ENCODE measurements at regions not wholly inside any gene's neighbourhood (a gene's known extent, or its start where the extent isn't known, plus 50 kb on each side); places are given as distances from the start of the nearest gene placed in this dataset.

DNA sequence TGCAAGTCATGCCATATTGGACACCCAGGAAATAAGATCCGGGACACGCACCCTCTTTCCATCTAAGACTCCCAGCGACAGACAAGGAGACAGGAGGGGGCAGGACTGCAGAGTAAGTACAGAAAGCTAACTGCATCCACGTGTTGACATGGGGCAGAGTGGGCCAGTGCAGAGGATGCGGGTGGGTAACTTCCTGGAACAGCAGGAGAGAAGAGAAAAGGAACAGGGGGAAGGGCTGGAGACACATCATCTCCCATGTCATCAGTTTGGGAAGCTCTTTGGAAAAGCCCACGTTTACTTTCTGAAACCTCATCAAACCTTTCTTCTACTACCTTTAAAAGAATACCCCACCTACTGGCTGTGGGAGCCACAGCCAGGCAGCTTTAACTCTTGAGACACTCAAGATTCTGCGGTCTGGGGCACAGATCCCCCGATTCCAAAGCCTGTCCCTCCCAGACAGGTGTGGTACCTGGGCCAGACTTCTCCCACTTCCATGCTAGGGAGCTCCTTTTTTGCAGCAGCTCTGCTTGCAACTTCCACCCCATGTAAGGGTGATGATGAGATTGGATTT lies 273.5 kb upstream of the RPL38 start:
- no peak overlapping the region for H3K4me3 ChIP-seq
- no peak overlapping the region for H3K27ac ChIP-seq
- H3K36me3 ChIP-seq (ENCODE audit: insufficient read depth, low read length): no peaks in the 10 kb centered on the region
- TF ChIP-seq POLR2AphosphoS5 (IDR thresholded peaks at IDR 0.05; ENCODE audit: borderline replicate concordance, low read depth, low read length) (no peak), EZH2 (IDR thresholded peaks at IDR 0.05) (no peak), FOXP2 (optimal IDR thresholded peaks at IDR 0.05; ENCODE audit: control extremely low read depth, extremely low read length, insufficient read depth) (no peak)
- H3K9me3 ChIP-seq (ENCODE audit: low read depth, low read length): no peaks in the 10 kb centered on the region
- DNase-seq (ENCODE audit: low read depth, low spot score): no peak
- H3K9ac ChIP-seq (ENCODE audit: insufficient read length): no peak overlapping the region

- H3K9ac ChIP-seq (ENCODE audit: insufficient read length): no peak overlapping the region
- H3K9me3 ChIP-seq (ENCODE audit: low read depth, low read length): no peaks in the 10 kb centered on the region
- DNase-seq (ENCODE audit: low read depth, low spot score): no peak
- H3K4me3 ChIP-seq: no peak overlapping the region
- no peak overlapping the region for H3K27ac ChIP-seq
- TF ChIP-seq EZH2 (IDR thresholded peaks at IDR 0.05) (no peak), POLR2AphosphoS5 (IDR thresholded peaks at IDR 0.05; ENCODE audit: borderline replicate concordance, low read depth, low read length) (no peak), FOXP2 (optimal IDR thresholded peaks at IDR 0.05; ENCODE audit: control extremely low read depth, extremely low read length, insufficient read depth) (no peak)
- H3K36me3 ChIP-seq (ENCODE audit: insufficient read depth, low read length): no peaks in the 10 kb centered on the region
Observed at GRCh38 chr17:73932216-73932749, 271.2 kb upstream of the RPL38 start.

- H3K36me3 ChIP-seq (ENCODE audit: insufficient read depth, low read length): no peaks in the 10 kb centered on the region
- H3K27ac ChIP-seq: no peak overlapping the region
- H3K4me3 ChIP-seq: no peak overlapping the region
- TF ChIP-seq POLR2AphosphoS5 (IDR thresholded peaks at IDR 0.05; ENCODE audit: borderline replicate concordance, low read depth, low read length): no peak
- TF ChIP-seq FOXP2 (optimal IDR thresholded peaks at IDR 0.05; ENCODE audit: control extremely low read depth, extremely low read length, insufficient read depth): no peak
- no peak for TF ChIP-seq EZH2 (IDR thresholded peaks at IDR 0.05)
- DNase-seq (ENCODE audit: low read depth, low spot score): no peak
- H3K9ac ChIP-seq (ENCODE audit: insufficient read length): no peak overlapping the region
- no peaks in the 10 kb centered on the region for H3K9me3 ChIP-seq (ENCODE audit: low read depth, low read length)
Observed at GRCh38 chr17:73933164-73933766, 270.2 kb upstream of the RPL38 start.

DNA sequence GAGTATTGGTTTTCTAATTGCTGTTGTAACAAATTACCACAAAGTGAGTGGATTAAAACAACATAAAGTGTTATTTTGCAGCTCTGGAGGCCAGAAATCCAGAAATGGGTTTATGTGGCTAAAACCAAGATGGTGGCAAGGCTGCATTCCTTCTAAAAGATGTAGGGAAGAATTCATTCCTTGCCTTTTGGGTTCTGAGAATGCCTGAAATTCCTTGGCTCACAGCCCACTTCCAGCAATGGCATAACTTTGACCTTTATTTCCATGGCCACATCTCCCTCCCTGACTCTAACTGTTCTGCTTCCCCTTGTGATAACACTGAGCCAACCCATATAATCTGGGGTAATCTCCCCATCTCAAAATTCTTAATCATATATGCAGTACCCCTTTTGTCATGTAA lies 269.6 kb upstream of the RPL38 start:
- Histone ChIP-seq H3K9me3 (ENCODE audit: low read depth, low read length) (no peaks in the 10 kb centered on the region), H3K4me3 (no peak overlapping the region), H3K27ac (no peak overlapping the region), H3K9ac (ENCODE audit: insufficient read length) (no peak overlapping the region), H3K36me3 (ENCODE audit: insufficient read depth, low read length) (no peaks in the 10 kb centered on the region)
- no peak for DNase-seq (ENCODE audit: low read depth, low spot score)
- TF ChIP-seq EZH2 (IDR thresholded peaks at IDR 0.05) (no peak), POLR2AphosphoS5 (IDR thresholded peaks at IDR 0.05; ENCODE audit: borderline replicate concordance, low read depth, low read length) (no peak), FOXP2 (optimal IDR thresholded peaks at IDR 0.05; ENCODE audit: control extremely low read depth, extremely low read length, insufficient read depth) (no peak)

GRCh38 chr17:73934696-73935095 lies 268.8 kb upstream of the RPL38 start:
- Histone ChIP-seq H3K27ac (no peak overlapping the region), H3K9me3 (ENCODE audit: low read depth, low read length) (no peaks in the 10 kb centered on the region), H3K9ac (ENCODE audit: insufficient read length) (no peak overlapping the region), H3K4me3 (no peak overlapping the region), H3K36me3 (ENCODE audit: insufficient read depth, low read length) (no peaks in the 10 kb centered on the region)
- no peak for DNase-seq (ENCODE audit: low read depth, low spot score)
- TF ChIP-seq EZH2 (IDR thresholded peaks at IDR 0.05) (no peak), FOXP2 (optimal IDR thresholded peaks at IDR 0.05; ENCODE audit: control extremely low read depth, extremely low read length, insufficient read depth) (no peak), POLR2AphosphoS5 (IDR thresholded peaks at IDR 0.05; ENCODE audit: borderline replicate concordance, low read depth, low read length) (no peak)

DNA sequence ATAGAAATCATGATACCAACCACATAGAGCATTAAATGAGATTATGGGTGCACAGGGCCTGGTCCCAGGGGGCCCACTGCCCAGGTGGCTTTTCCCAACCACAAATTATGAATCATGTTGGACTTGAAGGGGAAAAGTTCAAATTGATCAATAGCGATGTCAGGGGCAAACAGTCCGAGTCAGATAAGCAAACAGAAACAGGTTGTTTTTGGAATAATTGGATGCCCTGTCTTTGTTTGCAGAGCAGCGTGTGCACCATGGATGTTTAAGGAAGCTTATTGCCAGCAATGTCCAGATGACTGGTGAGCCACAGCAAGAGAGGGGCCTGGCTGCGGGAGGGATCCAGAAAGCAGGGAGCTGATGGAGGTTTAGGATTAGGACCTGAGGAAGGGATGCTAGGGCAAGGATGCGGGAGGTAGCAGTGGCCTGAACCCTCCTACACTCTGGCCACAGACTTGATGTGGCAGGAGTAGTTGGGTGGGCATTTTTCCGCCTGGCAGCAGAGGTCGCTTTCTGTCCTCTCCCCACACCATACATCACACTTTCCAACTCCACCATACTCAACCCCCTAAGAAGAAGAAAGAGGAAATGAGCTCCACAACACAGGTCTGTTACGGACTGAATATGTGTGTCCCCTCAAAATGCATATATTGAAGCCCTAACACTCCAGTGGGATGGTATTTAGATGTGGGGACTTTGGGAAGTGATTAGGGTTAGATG lies 266.4 kb upstream of the RPL38 start:
- DNase-seq (ENCODE audit: low read depth, low spot score): no peak
- no peaks in the 10 kb centered on the region for H3K9me3 ChIP-seq (ENCODE audit: low read depth, low read length)
- H3K4me3 ChIP-seq: no peak overlapping the region
- H3K9ac ChIP-seq (ENCODE audit: insufficient read length): no peak overlapping the region
- no peak overlapping the region for H3K27ac ChIP-seq
- TF ChIP-seq EZH2 (IDR thresholded peaks at IDR 0.05) (no peak), FOXP2 (optimal IDR thresholded peaks at IDR 0.05; ENCODE audit: control extremely low read depth, extremely low read length, insufficient read depth) (no peak), POLR2AphosphoS5 (IDR thresholded peaks at IDR 0.05; ENCODE audit: borderline replicate concordance, low read depth, low read length) (no peak)
- H3K36me3 ChIP-seq (ENCODE audit: insufficient read depth, low read length): no peaks in the 10 kb centered on the region

DNA sequence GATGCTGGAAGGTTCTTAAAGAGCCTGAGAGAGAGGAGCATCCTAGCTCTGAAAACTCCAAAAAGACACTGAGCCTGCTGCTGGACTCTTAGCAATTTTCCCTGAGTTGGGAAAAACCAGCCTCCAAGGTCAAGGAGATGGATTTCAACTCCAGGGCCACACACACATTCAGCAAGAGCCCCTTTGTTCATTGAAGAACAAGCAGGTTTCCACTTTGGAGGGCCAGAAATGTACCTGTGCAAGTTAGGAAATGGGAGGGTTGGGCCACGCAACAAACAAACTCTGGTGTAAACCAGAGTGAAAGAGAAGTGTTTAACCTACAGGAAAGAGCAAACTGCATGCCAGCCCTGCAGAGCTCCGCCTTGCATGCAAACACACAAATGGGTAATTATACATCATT lies 264.8 kb upstream of the RPL38 start:
- Histone ChIP-seq H3K9ac (ENCODE audit: insufficient read length) (no peak overlapping the region), H3K9me3 (ENCODE audit: low read depth, low read length) (no peaks in the 10 kb centered on the region), H3K27ac (no peak overlapping the region), H3K36me3 (ENCODE audit: insufficient read depth, low read length) (no peaks in the 10 kb centered on the region), H3K4me3 (no peak overlapping the region)
- TF ChIP-seq EZH2 (IDR thresholded peaks at IDR 0.05) (no peak), POLR2AphosphoS5 (IDR thresholded peaks at IDR 0.05; ENCODE audit: borderline replicate concordance, low read depth, low read length) (no peak), FOXP2 (optimal IDR thresholded peaks at IDR 0.05; ENCODE audit: control extremely low read depth, extremely low read length, insufficient read depth) (no peak)
- no peak for DNase-seq (ENCODE audit: low read depth, low spot score)

- Histone ChIP-seq H3K27ac (no peak overlapping the region), H3K36me3 (ENCODE audit: insufficient read depth, low read length) (no peaks in the 10 kb centered on the region), H3K9ac (ENCODE audit: insufficient read length) (no peak overlapping the region), H3K9me3 (ENCODE audit: low read depth, low read length) (no peaks in the 10 kb centered on the region), H3K4me3 (no peak overlapping the region)
- TF ChIP-seq POLR2AphosphoS5 (IDR thresholded peaks at IDR 0.05; ENCODE audit: borderline replicate concordance, low read depth, low read length) (no peak), EZH2 (IDR thresholded peaks at IDR 0.05) (no peak), FOXP2 (optimal IDR thresholded peaks at IDR 0.05; ENCODE audit: control extremely low read depth, extremely low read length, insufficient read depth) (no peak)
- DNase-seq (ENCODE audit: low read depth, low spot score): no peak
Observed at GRCh38 chr17:73939806-73940205, 263.7 kb upstream of the RPL38 start.

Measured in SK-N-MC (cell line).